ENCODE measurements at regions not wholly inside any gene's neighbourhood (a gene's known extent, or its start where the extent isn't known, plus 50 kb on each side); places are given as distances from the start of the nearest gene placed in this dataset.

DNA sequence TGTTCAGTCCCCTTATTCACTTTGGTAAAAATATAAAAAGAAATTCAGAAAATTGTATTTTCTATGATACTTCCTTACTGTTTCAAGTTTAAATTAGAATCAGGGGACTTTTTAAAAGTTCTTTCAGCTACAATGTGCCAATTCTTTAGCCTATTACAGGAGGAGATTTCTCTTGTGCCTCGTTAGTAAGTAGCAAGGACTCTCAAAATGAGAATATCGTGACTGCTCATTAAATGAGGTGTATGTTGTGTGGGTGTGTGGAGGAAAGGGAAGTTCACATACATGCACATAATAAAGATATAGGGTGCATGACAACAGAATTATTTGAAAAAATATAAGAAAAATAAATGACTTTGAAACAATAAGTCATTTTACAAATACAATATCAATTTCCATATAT is 190.5 kb downstream of the DTHD1 start:
- H4K20me1 ChIP-seq (replicated peaks; ENCODE audit: control insufficient read depth, extremely low read depth, insufficient read depth, low read length) = no peaks in the 10 kb centered on the region
- TF ChIP-seq POLR2A (IDR thresholded peaks at IDR 0.05; ENCODE audit: low read depth, low read length) (no peak), EZH2 (IDR thresholded peaks at IDR 0.05; ENCODE audit: borderline replicate concordance, low read depth, low read length, severe bottlenecking) (no peak), GATA2 (IDR thresholded peaks at IDR 0.05; ENCODE audit: insufficient read depth, insufficient read length, low read depth, low read length) (no peak), POLR2AphosphoS5 (IDR thresholded peaks at IDR 0.05; ENCODE audit: insufficient read depth, low read depth, low read length) (no peak)
- TF ChIP-seq, protein P1, sequence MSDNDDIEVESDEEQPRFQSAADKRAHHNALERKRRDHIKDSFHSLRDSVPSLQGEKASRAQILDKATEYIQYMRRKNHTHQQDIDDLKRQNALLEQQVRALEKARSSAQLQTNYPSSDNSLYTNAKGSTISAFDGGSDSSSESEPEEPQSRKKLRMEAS (IDR thresholded peaks at IDR 0.05; ENCODE audit: insufficient read depth, insufficient read length) = no peak
- TF ChIP-seq, protein P2, sequence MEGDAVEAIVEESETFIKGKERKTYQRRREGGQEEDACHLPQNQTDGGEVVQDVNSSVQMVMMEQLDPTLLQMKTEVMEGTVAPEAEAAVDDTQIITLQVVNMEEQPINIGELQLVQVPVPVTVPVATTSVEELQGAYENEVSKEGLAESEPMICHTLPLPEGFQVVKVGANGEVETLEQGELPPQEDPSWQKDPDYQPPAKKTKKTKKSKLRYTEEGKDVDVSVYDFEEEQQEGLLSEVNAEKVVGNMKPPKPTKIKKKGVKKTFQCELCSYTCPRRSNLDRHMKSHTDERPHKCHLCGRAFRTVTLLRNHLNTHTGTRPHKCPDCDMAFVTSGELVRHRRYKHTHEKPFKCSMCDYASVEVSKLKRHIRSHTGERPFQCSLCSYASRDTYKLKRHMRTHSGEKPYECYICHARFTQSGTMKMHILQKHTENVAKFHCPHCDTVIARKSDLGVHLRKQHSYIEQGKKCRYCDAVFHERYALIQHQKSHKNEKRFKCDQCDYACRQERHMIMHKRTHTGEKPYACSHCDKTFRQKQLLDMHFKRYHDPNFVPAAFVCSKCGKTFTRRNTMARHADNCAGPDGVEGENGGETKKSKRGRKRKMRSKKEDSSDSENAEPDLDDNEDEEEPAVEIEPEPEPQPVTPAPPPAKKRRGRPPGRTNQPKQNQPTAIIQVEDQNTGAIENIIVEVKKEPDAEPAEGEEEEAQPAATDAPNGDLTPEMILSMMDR (IDR thresholded peaks at IDR 0.05; ENCODE audit: extremely low read depth in 1 of 2, insufficient read depth in 1 of 2, low read depth in 1 of 2, low read length in 2 of 2) = no peak
- H3K4me1 ChIP-seq (ENCODE audit: control insufficient read depth, extremely low read depth, insufficient read depth, low read length) = no peaks in the 10 kb centered on the region
- H3K36me3 ChIP-seq (ENCODE audit: control insufficient read depth in 2 of 2, extremely low read depth in 1 of 2, insufficient read depth in 2 of 2, low read length in 2 of 2) = no peaks in the 10 kb centered on the region
- no peak overlapping the region for H2AFZ ChIP-seq (ENCODE audit: low read depth, low read length)
- intact Hi-C loops (cut with micrococcal nuclease) = no loop called here
- no peaks in the 10 kb centered on the region for H3K27me3 ChIP-seq (ENCODE audit: control insufficient read depth in 2 of 2, insufficient read depth in 2 of 2, low read length in 2 of 2)
- H3K27ac ChIP-seq (ENCODE audit: insufficient read depth, low read depth, low read length) = no peak overlapping the region
- BruUV-seq (replicated peaks) = no TSS peak
- no peak overlapping the region for H3K4me3 ChIP-seq (replicated peaks in 1 of 3; ENCODE audit: insufficient read depth in 1 of 3, low read depth in 1 of 3, low read length in 3 of 3)
- no peak overlapping the region for H3K9ac ChIP-seq (replicated peaks; ENCODE audit: extremely low read depth, insufficient read depth, low read length)
- no peaks in the 10 kb centered on the region for H3K79me2 ChIP-seq (ENCODE audit: control insufficient read depth, insufficient read depth, low read length)
- dilution Hi-C loops (cut with MboI; ENCODE audit: extremely low pct_ligation_motif_present, low sequenced_read_pairs) = no loop called here
- no peaks in the 10 kb centered on the region for H3K9me3 ChIP-seq (replicated peaks; ENCODE audit: control insufficient read depth, insufficient read depth, low read length)
- no peak overlapping the region for H3K4me2 ChIP-seq (ENCODE audit: insufficient read depth, low read length)
- ChIA-PET CTCF (no interaction called here), POLR2A (no interaction called here)
- FAIRE-seq (no peak), DNase-seq (ENCODE audit: low read depth, low spot score) (no peak)
- H3K9me1 ChIP-seq (replicated peaks; ENCODE audit: control insufficient read depth, extremely low read depth, insufficient read depth, low read length) = no peaks in the 10 kb centered on the region

DNA sequence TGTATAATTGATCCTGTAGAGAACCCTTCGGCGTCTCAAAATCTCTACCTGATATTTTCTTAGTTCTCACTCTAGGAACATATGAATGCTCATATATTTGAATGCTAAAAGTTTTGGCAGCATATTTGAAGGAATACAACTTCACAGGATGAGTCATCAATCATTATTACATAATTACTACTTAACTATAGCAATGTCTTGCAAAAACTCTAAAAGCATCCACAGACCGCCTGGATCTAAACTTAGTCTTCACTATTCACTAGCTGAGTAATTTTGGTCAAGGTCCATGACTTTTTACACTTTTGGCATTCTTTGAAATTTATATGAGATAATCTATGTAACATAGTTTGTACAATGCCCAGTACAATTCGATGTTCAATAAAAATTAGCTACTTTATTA is 194.7 kb downstream of the DTHD1 start:
- Histone ChIP-seq H3K4me1 (ENCODE audit: control insufficient read depth, extremely low read depth, insufficient read depth, low read length) (no peaks in the 10 kb centered on the region), H3K27ac (ENCODE audit: insufficient read depth, low read depth, low read length) (no peak overlapping the region), H3K9ac (replicated peaks; ENCODE audit: extremely low read depth, insufficient read depth, low read length) (no peak overlapping the region), H4K20me1 (replicated peaks; ENCODE audit: control insufficient read depth, extremely low read depth, insufficient read depth, low read length) (no peaks in the 10 kb centered on the region), H2AFZ (ENCODE audit: low read depth, low read length) (no peak overlapping the region), H3K9me3 (replicated peaks; ENCODE audit: control insufficient read depth, insufficient read depth, low read length) (no peaks in the 10 kb centered on the region), H3K36me3 (ENCODE audit: control insufficient read depth in 2 of 2, extremely low read depth in 1 of 2, insufficient read depth in 2 of 2, low read length in 2 of 2) (no peaks in the 10 kb centered on the region), H3K27me3 (ENCODE audit: control insufficient read depth in 2 of 2, insufficient read depth in 2 of 2, low read length in 2 of 2) (no peaks in the 10 kb centered on the region), H3K79me2 (ENCODE audit: control insufficient read depth, insufficient read depth, low read length) (no peaks in the 10 kb centered on the region), H3K4me3 (replicated peaks in 1 of 3; ENCODE audit: insufficient read depth in 1 of 3, low read depth in 1 of 3, low read length in 3 of 3) (no peak overlapping the region), H3K9me1 (replicated peaks; ENCODE audit: control insufficient read depth, extremely low read depth, insufficient read depth, low read length) (no peaks in the 10 kb centered on the region), H3K4me2 (ENCODE audit: insufficient read depth, low read length) (no peak overlapping the region)
- no peak for DNase-seq (ENCODE audit: low read depth, low spot score)
- ChIA-PET POLR2A (no interaction called here), CTCF (no interaction called here)
- no TSS peak for BruUV-seq (replicated peaks)
- dilution Hi-C loops (cut with MboI; ENCODE audit: extremely low pct_ligation_motif_present, low sequenced_read_pairs) (no loop called here), intact Hi-C loops (cut with micrococcal nuclease) (no loop called here)
- TF ChIP-seq GATA2 (IDR thresholded peaks at IDR 0.05; ENCODE audit: insufficient read depth, insufficient read length, low read depth, low read length) (no peak), POLR2A (IDR thresholded peaks at IDR 0.05; ENCODE audit: low read depth, low read length) (no peak), JUN (IDR thresholded peaks at IDR 0.05; ENCODE audit: borderline replicate concordance, insufficient read depth, insufficient read length, low read depth) (no peak), MYC (IDR thresholded peaks at IDR 0.05; ENCODE audit: low read depth, low read length) (no peak), FOS (IDR thresholded peaks at IDR 0.05; ENCODE audit: borderline replicate concordance, insufficient read depth, low read length) (no peak), POLR2AphosphoS5 (IDR thresholded peaks at IDR 0.05; ENCODE audit: insufficient read depth, low read depth, low read length) (no peak), EZH2 (IDR thresholded peaks at IDR 0.05; ENCODE audit: borderline replicate concordance, low read depth, low read length, severe bottlenecking) (no peak)
- TF ChIP-seq, protein P1 (IDR thresholded peaks at IDR 0.05; ENCODE audit: insufficient read depth, insufficient read length) = no peak
- TF ChIP-seq, protein P2 (IDR thresholded peaks at IDR 0.05; ENCODE audit: extremely low read depth in 1 of 2, insufficient read depth in 1 of 2, low read depth in 1 of 2, low read length in 2 of 2) = no peak
- FAIRE-seq = no peak
